ENCODE measurements at regions not wholly inside any gene's neighbourhood (a gene's known extent, or its start where the extent isn't known, plus 50 kb on each side); places are given as distances from the start of the nearest gene placed in this dataset.

GRCh38 chr9:115423646-115424045 lies 305.7 kb upstream of the TNC start:
- H3K36me3 Mint-ChIP-seq (ENCODE audit: insufficient read depth in 1 of 3, low read depth in 3 of 3) = peaks cover 16 to 39% (median 32%) of the 10 kb centered on the region in 3 experiments
- Histone ChIP-seq H3K27ac (ENCODE audit: insufficient read length, low read depth, low read length) (no peak overlapping the region), H4K8ac (replicated peaks; ENCODE audit: insufficient read length, low read depth, low read length) (no peak overlapping the region), H3T11ph (ENCODE audit: low read length) (no peak overlapping the region), H4K91ac (ENCODE audit: insufficient read length, low read depth, low read length) (no peak overlapping the region), H2AFZ (ENCODE audit: low read length) (no peak overlapping the region), H3K23ac (ENCODE audit: insufficient read length, low read depth, low read length) (no peak overlapping the region), H3K23me2 (ENCODE audit: insufficient read length, low read depth, low read length, poor library complexity, severe bottlenecking) (no peaks in the 10 kb centered on the region), H3K4ac (ENCODE audit: low read depth, low read length) (no peak overlapping the region), H4K5ac (ENCODE audit: insufficient read length, low read depth, low read length) (no peak overlapping the region), H3K27me3 (ENCODE audit: insufficient read depth, low read length) (no peaks in the 10 kb centered on the region), H3K4me2 (ENCODE audit: insufficient read depth, insufficient read length, low read length) (no peak overlapping the region), H3K4me1 (ENCODE audit: insufficient read depth, low read length) (no peaks in the 10 kb centered on the region), H3K9me3 (ENCODE audit: control insufficient read depth, low read depth, low read length) (peaks cover 6% of the 10 kb centered on the region), H2BK20ac (ENCODE audit: low read depth, low read length, poor library complexity, severe bottlenecking) (no peak overlapping the region), H2BK15ac (ENCODE audit: low read depth, low read length) (no peak overlapping the region), H4K20me1 (ENCODE audit: control insufficient read depth, insufficient read depth, insufficient read length) (no peaks in the 10 kb centered on the region), H2BK12ac (ENCODE audit: insufficient read length, low read depth, low read length) (no peak overlapping the region), H3K14ac (ENCODE audit: insufficient read depth, low read length) (no peak overlapping the region), H2BK120ac (ENCODE audit: low read depth, low read length, poor library complexity, severe bottlenecking) (no peak overlapping the region), H3K79me2 (ENCODE audit: insufficient read depth, low read length) (no peaks in the 10 kb centered on the region), H2BK5ac (ENCODE audit: insufficient read length, low read length) (no peak overlapping the region), H3K79me1 (ENCODE audit: insufficient read depth, low read depth, low read length, poor library complexity, severe bottlenecking) (no peaks in the 10 kb centered on the region), H2AK5ac (ENCODE audit: insufficient read length, low read length) (no peak overlapping the region), H3K56ac (ENCODE audit: insufficient read length, low read depth, low read length) (no peak overlapping the region), H3K18ac (ENCODE audit: insufficient read length, low read depth, low read length) (no peak overlapping the region), H3K9ac (ENCODE audit: extremely low read depth, insufficient read length, low read length) (no peak overlapping the region)
- no peaks in the 10 kb centered on the region for H3K27me3 Mint-ChIP-seq (ENCODE audit: low read depth)
- H3K4me1 Mint-ChIP-seq = no peaks in the 10 kb centered on the region
- H3K4me3 Mint-ChIP-seq = no peak overlapping the region
- no peak overlapping the region for H3K27ac Mint-ChIP-seq
- no peak for DNase-seq
- TF ChIP-seq CTCF (conservative IDR thresholded peaks at IDR 0.05) = no peak
- H3K9me3 Mint-ChIP-seq = peaks cover 32 to 33% of the 10 kb centered on the region in 2 experiments
- whole genome bisulfite sequencing (ENCODE audit: extremely low coverage, insufficient read length, low lambda C conversion rate) = no CpG with 5 or more reads among the region's 3 CpGs
